Small intestine (tissue), 7 donors: ENCODE measurements at regions not wholly inside any gene's neighbourhood (a gene's known extent, or its start where the extent isn't known, plus 50 kb on each side); places are given as distances from the start of the nearest gene placed in this dataset.

Experiments
- DNase-seq, 2 donors: peaks; one replicate each; pipeline versions ENCODE4 v3.0.0 to v3.0.0-alpha.2; 2013
- FAIRE-seq: peaks from 2 replicates; lab custom pipeline; 2012; peaks lifted over from hg19 to GRCh38; lab: Jason Lieb, UNC
- H3K27ac ChIP-seq, 3 donors: one replicate each; pipeline ENCODE4 v1.5.1; 2013; ENCODE audit warnings: low read length in 2 of 3, mild to moderate bottlenecking in 2 of 3, control low read depth in 1 of 3, inconsistent platforms in 1 of 3, low read depth in 1 of 3, moderate library complexity in 1 of 3
- H3K27me3 ChIP-seq, 3 donors: one replicate each; pipeline ENCODE4 v1.6.1; 2013; ENCODE audit warnings: low read length in 3 of 3, inconsistent platforms in 1 of 3; ENCODE audit not compliant: control insufficient read depth in 3 of 3, insufficient read depth in 3 of 3
- H3K36me3 ChIP-seq, 3 donors: one replicate each; pipeline ENCODE4 v1.6.1; 2013; ENCODE audit warnings: low read length in 3 of 3, inconsistent platforms in 1 of 3, low read depth in 1 of 3, mild to moderate bottlenecking in 1 of 3, moderate library complexity in 1 of 3; ENCODE audit not compliant: control insufficient read depth in 3 of 3, insufficient read depth in 2 of 3
- H3K4me1 ChIP-seq, 3 donors: one replicate each; pipeline ENCODE4 v1.6.1; 2013; ENCODE audit warnings: low read length in 2 of 3, inconsistent platforms in 1 of 3, low read depth in 1 of 3, mild to moderate bottlenecking in 1 of 3, moderate library complexity in 1 of 3; ENCODE audit not compliant: control insufficient read depth in 3 of 3, insufficient read depth in 2 of 3
- H3K4me3 ChIP-seq, 3 donors: one replicate each; pipeline ENCODE4 v1.5.1; 2013; ENCODE audit warnings: low read length in 3 of 3, control low read depth in 1 of 3, inconsistent platforms in 1 of 3, low read depth in 1 of 3, mild to moderate bottlenecking in 1 of 3, moderate library complexity in 1 of 3
- H3K9me3 ChIP-seq, 2 donors: one replicate each; pipeline ENCODE4 v1.6.1; 2013; ENCODE audit warnings: low read depth in 1 of 2, low read length in 1 of 2; ENCODE audit not compliant: control insufficient read depth in 2 of 2, insufficient read depth in 1 of 2
- WGBS, 3 donors: extraction: QIAGEN DNeasy Blood & Tissue Kit; methylation state at CpG; one replicate each; pipeline ENCODE4 v1.1.7; 2013; 5-methylcytosine and 5-hydroxymethylcytosine counted together
- donor health status: healthy with polysubstance abuse.
- donor health status: control.
- donor health status: control.
- donor health status: Bipolar disorder and iron deficiency.
- donor health status: healthy.

- Histone ChIP-seq H3K9me3 (peaks cover 0 to 17% of the 10 kb centered on the region in 2 donors), H3K4me1 (peaks cover 0 to 3% (median 0%) of the 10 kb centered on the region in 3 donors), H3K27ac (no peak overlapping the region), H3K36me3 (no peaks in the 10 kb centered on the region), H3K27me3 (no peaks in the 10 kb centered on the region), H3K4me3 (no peak overlapping the region)
- WGBS, 3 donors = 86 to 94% (median 91%) methylated on average over 9 to 11 of the region's 11 CpGs
- no peak for DNase-seq
- FAIRE-seq = no peak
These were observed 1911.9 kb upstream of the WWC1 start for GRCh38 chr5:166379517-166379916.

DNA sequence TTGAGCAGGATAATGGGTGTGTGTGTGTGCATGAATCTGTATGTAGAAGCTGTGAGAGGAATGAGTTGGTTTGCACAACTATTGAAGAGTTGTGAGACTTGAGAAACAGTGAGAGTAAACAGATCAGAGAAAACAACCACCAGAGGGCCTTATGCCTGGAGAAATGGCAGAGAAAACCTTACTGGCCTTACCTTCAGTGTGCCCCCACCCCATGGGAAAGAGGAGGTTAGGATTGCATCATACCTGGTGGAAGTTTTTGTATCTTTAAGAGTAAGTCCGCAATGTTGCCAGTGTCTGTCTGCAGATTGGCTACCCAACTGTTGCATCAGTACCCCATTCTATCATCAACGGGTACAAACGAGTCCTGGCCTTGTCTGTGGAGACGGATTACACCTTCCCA, 1909.4 kb upstream of the WWC1 start:
- 78 to 84% (median 81%) methylated on average over 4 of the region's 4 CpGs for WGBS, 3 donors
- peaks cover 0 to 17% of the 10 kb centered on the region in 2 donors for H3K9me3 ChIP-seq
- H3K27me3 ChIP-seq = no peaks in the 10 kb centered on the region
- H3K4me3 ChIP-seq = no peak overlapping the region
- peaks cover 0 to 3% (median 0%) of the 10 kb centered on the region in 3 donors for H3K4me1 ChIP-seq
- DNase-seq = no peak
- FAIRE-seq = no peak
- H3K36me3 ChIP-seq = no peaks in the 10 kb centered on the region
- H3K27ac ChIP-seq = no peak overlapping the region

DNA sequence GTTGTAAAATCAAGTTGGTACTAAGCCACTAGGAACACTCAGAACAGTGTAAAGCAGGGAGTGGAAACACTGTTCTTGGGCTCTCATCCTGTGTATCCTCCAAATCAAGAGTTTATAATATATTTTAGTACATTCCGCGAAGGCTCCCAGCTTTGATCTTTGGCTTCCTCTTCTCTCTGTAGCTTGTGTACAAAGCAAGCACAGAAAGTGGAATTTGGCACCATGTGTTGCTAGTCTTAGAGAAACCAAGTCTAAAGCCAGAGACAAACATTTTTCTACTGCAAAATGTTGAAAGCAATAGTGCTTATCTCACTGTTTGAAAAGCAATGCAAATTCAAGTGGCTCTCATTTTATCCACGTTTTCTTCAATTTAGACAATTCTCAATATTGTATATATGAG, 1893.3 kb upstream of the WWC1 start:
- Histone ChIP-seq H3K36me3 (no peaks in the 10 kb centered on the region), H3K27me3 (peaks cover 0 to 2% (median 0%) of the 10 kb centered on the region in 3 donors), H3K4me1 (peaks cover 0 to 2% (median 0%) of the 10 kb centered on the region in 3 donors), H3K4me3 (no peak overlapping the region), H3K9me3 (peaks cover 0 to 4% of the 10 kb centered on the region in 2 donors), H3K27ac (no peak overlapping the region)
- FAIRE-seq (no peak), DNase-seq (no peak)
- 34 to 60% (median 41%) methylated on average over 3 of the region's 3 CpGs for WGBS, 3 donors

- FAIRE-seq = no peak
- Histone ChIP-seq H3K36me3 (no peaks in the 10 kb centered on the region), H3K27ac (no peak overlapping the region), H3K4me1 (peaks cover 0 to 2% (median 0%) of the 10 kb centered on the region in 3 donors), H3K4me3 (no peak overlapping the region), H3K9me3 (peaks cover 0 to 4% of the 10 kb centered on the region in 2 donors), H3K27me3 (no peaks in the 10 kb centered on the region)
- no peak for DNase-seq
- 34 to 56% (median 38%) methylated on average over 2 of the region's 2 CpGs for WGBS, 3 donors
These were observed 1891.7 kb upstream of the WWC1 start for GRCh38 chr5:166399781-166400180.

- Histone ChIP-seq H3K4me3 (no peak overlapping the region), H3K36me3 (no peaks in the 10 kb centered on the region), H3K9me3 (peaks cover 0 to 2% of the 10 kb centered on the region in 2 donors), H3K27ac (no peak overlapping the region), H3K27me3 (no peaks in the 10 kb centered on the region), H3K4me1 (peaks cover 0 to 2% (median 0%) of the 10 kb centered on the region in 3 donors)
- WGBS, 3 donors = 84 to 90% (median 86%) methylated on average over 4 of the region's 4 CpGs
- DNase-seq = no peak
- FAIRE-seq = no peak
These were observed 1890.1 kb upstream of the WWC1 start for GRCh38 chr5:166401391-166401790.

DNA sequence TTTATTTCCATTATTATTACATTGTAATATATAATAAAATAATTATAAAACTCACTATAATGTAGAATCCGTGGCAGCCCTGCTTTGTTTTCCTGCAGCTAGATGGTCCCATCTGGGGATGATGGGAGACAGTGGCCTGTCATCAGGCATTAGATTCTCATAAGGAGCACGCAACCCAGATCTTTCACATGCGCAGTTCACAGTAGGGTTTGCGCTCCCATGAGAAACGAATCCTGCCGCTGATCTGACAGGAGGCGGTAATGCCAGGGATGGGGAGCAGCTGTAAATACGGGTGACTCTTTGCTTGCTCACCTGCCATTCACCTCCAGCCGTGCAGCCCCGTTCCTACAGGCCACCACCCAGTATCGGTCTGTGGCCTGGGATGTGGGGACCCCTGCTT, 1879.3 kb upstream of the WWC1 start:
- H3K27me3 ChIP-seq = no peaks in the 10 kb centered on the region
- FAIRE-seq (no peak), DNase-seq (no peak)
- H3K9me3 ChIP-seq = no peaks in the 10 kb centered on the region
- 88 to 92% (median 91%) methylated on average over 11 of the region's 11 CpGs for WGBS, 3 donors
- H3K4me1 ChIP-seq = no peaks in the 10 kb centered on the region
- H3K4me3 ChIP-seq = no peak overlapping the region
- H3K36me3 ChIP-seq = no peaks in the 10 kb centered on the region
- H3K27ac ChIP-seq = no peak overlapping the region

GRCh38 chr5:166427211-166427610, 1864.2 kb upstream of the WWC1 start:
- no peaks in the 10 kb centered on the region for H3K4me1 ChIP-seq
- no peaks in the 10 kb centered on the region for H3K36me3 ChIP-seq
- H3K9me3 ChIP-seq = no peaks in the 10 kb centered on the region
- FAIRE-seq (no peak), DNase-seq (no peak)
- H3K27me3 ChIP-seq = no peaks in the 10 kb centered on the region
- no peak overlapping the region for H3K27ac ChIP-seq
- H3K4me3 ChIP-seq = no peak overlapping the region
- 50 to 53% (median 53%) methylated on average over 3 of the region's 3 CpGs for WGBS, 3 donors

GRCh38 chr5:166428264-166428803, 1863.1 kb upstream of the WWC1 start:
- Histone ChIP-seq H3K4me3 (no peak overlapping the region), H3K27ac (no peak overlapping the region), H3K9me3 (no peaks in the 10 kb centered on the region), H3K4me1 (no peaks in the 10 kb centered on the region), H3K36me3 (no peaks in the 10 kb centered on the region), H3K27me3 (no peaks in the 10 kb centered on the region)
- DNase-seq (no peak), FAIRE-seq (no peak)
- 76 to 77% (median 76%) methylated on average over 2 of the region's 2 CpGs for WGBS, 3 donors
